ENCODE measurements at regions not wholly inside any gene's neighbourhood (a gene's known extent, or its start where the extent isn't known, plus 50 kb on each side); places are given as distances from the start of the nearest gene placed in this dataset.

DNA sequence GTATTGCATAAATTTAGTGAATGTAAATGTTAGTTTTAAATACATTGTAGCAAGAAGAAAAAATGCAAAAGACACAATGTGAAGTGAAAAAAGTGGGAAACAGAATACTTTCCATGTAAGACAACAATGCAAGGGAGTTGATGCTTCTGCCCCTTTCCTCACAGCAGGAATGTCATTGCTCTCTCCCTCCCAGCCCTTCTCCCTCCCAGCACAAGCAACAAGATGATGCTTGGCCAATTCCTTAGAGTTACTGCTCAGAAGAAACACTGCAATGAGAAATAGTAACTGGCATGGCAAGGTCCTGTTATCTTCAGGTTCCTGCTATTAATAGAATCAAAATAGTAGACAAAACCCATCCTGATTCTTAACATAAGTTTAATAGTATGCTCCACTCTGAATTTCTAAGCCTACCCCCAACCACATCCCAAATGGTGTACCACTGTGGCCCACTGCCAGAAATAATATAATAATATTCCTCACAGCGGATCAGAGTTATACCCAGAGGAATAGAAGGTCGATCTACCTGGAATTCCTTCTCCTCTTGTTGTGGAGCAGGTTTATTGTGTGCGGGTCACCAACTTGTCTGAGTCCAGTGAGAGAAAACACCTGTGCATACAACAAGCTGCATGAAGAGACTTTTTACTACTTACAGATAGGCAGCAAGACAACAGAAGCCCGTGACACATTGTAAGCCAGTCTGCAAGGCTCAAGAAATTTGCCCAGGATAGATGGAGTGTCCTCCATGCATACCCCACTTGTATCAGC is 69.8 kb upstream of the SLC7A11 start:
- TF ChIP-seq, protein P1, sequence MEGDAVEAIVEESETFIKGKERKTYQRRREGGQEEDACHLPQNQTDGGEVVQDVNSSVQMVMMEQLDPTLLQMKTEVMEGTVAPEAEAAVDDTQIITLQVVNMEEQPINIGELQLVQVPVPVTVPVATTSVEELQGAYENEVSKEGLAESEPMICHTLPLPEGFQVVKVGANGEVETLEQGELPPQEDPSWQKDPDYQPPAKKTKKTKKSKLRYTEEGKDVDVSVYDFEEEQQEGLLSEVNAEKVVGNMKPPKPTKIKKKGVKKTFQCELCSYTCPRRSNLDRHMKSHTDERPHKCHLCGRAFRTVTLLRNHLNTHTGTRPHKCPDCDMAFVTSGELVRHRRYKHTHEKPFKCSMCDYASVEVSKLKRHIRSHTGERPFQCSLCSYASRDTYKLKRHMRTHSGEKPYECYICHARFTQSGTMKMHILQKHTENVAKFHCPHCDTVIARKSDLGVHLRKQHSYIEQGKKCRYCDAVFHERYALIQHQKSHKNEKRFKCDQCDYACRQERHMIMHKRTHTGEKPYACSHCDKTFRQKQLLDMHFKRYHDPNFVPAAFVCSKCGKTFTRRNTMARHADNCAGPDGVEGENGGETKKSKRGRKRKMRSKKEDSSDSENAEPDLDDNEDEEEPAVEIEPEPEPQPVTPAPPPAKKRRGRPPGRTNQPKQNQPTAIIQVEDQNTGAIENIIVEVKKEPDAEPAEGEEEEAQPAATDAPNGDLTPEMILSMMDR (conservative IDR thresholded peaks at IDR 0.05 in 1 of 2, IDR thresholded peaks at IDR 0.05 in 1 of 2; ENCODE audit: extremely low read depth in 1 of 2, insufficient read depth in 1 of 2, low read depth in 1 of 2, low read length in 2 of 2), result no peak
- TF ChIP-seq EZH2 (IDR thresholded peaks at IDR 0.05; ENCODE audit: borderline replicate concordance, low read length), result no peak
